ENCODE measurements at regions not wholly inside any gene's neighbourhood (a gene's known extent, or its start where the extent isn't known, plus 50 kb on each side); places are given as distances from the start of the nearest gene placed in this dataset.

DNA sequence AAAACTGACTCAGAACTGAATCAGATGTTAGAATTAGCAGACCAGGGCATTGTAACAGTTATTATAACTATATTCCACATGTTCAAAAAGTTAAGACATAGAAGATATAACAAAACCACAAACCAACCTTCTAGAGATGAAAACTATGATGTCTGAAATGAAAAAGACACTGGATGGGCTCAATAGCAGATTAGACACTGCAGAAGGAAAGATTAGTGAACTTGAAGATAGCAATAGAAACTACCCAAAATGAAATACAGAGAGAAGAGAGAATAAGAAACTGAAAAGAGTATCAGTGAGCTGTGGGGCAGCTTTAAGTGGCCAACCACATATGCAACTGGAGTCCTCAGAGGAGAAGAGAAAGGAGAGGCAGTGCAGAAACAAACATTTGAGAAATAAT, 132.0 kb upstream of the ATP2B2 start:
- no peaks in the 10 kb centered on the region; the same call in 1 of the 2 replicates for H3K9me2 ChIP-seq (ENCODE audit: insufficient read depth)
- no peaks in the 10 kb centered on the region for H3K4me1 Mint-ChIP-seq
- ATAC-seq (no peak), DNase-seq (ENCODE audit: low spot score) (no peak)
- H3K79me2 ChIP-seq (replicated peaks; ENCODE audit: insufficient read depth): no peaks in the 10 kb centered on the region
- H4K20me1 ChIP-seq (replicated peaks; ENCODE audit: insufficient read depth): no peaks in the 10 kb centered on the region
- no peak overlapping the region for H3K27ac Mint-ChIP-seq
- no peaks in the 10 kb centered on the region for H3K36me3 Mint-ChIP-seq (ENCODE audit: low read depth)
- no peak overlapping the region for H3K27ac ChIP-seq (ENCODE audit: low read depth)
- H3K4me2 ChIP-seq: no peak overlapping the region
- H3K36me3 ChIP-seq (ENCODE audit: insufficient read depth): no peaks in the 10 kb centered on the region
- peaks cover 11% of the 10 kb centered on the region for H3K9me3 Mint-ChIP-seq
- no peaks in the 10 kb centered on the region for H3K27me3 ChIP-seq (ENCODE audit: insufficient read depth)
- no peak overlapping the region for H3K4me3 Mint-ChIP-seq
- H3K4me1 ChIP-seq (ENCODE audit: insufficient read depth): no peaks in the 10 kb centered on the region
- H3K4me3 ChIP-seq: no peak overlapping the region
- TF ChIP-seq, protein P1, sequence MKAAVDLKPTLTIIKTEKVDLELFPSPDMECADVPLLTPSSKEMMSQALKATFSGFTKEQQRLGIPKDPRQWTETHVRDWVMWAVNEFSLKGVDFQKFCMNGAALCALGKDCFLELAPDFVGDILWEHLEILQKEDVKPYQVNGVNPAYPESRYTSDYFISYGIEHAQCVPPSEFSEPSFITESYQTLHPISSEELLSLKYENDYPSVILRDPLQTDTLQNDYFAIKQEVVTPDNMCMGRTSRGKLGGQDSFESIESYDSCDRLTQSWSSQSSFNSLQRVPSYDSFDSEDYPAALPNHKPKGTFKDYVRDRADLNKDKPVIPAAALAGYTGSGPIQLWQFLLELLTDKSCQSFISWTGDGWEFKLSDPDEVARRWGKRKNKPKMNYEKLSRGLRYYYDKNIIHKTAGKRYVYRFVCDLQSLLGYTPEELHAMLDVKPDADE (IDR thresholded peaks at IDR 0.05): no peak
- TF ChIP-seq EZH2phosphoT487 (IDR thresholded peaks at IDR 0.05; ENCODE audit: unreplicated experiment) (no peak), EZH2 (IDR thresholded peaks at IDR 0.05; ENCODE audit: low read depth, unreplicated experiment) (no peak), CREB1 (CRISPR knock-in tag; IDR thresholded peaks at IDR 0.05; ENCODE audit: low read depth) (no peak), NANOG (IDR thresholded peaks at IDR 0.05; ENCODE audit: borderline replicate concordance) (no peak), ZNF331 (CRISPR knock-in tag; IDR thresholded peaks at IDR 0.05; ENCODE audit: low read depth) (no peak), STAT1 (IDR thresholded peaks at IDR 0.05; ENCODE audit: unreplicated experiment) (no peak), POLR2AphosphoS5 (IDR thresholded peaks at IDR 0.05; ENCODE audit: low read depth) (no peak), JUNB (IDR thresholded peaks at IDR 0.05; ENCODE audit: unreplicated experiment) (no peak), ZNF114 (CRISPR knock-in tag; IDR thresholded peaks at IDR 0.05) (no peak)
- TF ChIP-seq, protein P2, sequence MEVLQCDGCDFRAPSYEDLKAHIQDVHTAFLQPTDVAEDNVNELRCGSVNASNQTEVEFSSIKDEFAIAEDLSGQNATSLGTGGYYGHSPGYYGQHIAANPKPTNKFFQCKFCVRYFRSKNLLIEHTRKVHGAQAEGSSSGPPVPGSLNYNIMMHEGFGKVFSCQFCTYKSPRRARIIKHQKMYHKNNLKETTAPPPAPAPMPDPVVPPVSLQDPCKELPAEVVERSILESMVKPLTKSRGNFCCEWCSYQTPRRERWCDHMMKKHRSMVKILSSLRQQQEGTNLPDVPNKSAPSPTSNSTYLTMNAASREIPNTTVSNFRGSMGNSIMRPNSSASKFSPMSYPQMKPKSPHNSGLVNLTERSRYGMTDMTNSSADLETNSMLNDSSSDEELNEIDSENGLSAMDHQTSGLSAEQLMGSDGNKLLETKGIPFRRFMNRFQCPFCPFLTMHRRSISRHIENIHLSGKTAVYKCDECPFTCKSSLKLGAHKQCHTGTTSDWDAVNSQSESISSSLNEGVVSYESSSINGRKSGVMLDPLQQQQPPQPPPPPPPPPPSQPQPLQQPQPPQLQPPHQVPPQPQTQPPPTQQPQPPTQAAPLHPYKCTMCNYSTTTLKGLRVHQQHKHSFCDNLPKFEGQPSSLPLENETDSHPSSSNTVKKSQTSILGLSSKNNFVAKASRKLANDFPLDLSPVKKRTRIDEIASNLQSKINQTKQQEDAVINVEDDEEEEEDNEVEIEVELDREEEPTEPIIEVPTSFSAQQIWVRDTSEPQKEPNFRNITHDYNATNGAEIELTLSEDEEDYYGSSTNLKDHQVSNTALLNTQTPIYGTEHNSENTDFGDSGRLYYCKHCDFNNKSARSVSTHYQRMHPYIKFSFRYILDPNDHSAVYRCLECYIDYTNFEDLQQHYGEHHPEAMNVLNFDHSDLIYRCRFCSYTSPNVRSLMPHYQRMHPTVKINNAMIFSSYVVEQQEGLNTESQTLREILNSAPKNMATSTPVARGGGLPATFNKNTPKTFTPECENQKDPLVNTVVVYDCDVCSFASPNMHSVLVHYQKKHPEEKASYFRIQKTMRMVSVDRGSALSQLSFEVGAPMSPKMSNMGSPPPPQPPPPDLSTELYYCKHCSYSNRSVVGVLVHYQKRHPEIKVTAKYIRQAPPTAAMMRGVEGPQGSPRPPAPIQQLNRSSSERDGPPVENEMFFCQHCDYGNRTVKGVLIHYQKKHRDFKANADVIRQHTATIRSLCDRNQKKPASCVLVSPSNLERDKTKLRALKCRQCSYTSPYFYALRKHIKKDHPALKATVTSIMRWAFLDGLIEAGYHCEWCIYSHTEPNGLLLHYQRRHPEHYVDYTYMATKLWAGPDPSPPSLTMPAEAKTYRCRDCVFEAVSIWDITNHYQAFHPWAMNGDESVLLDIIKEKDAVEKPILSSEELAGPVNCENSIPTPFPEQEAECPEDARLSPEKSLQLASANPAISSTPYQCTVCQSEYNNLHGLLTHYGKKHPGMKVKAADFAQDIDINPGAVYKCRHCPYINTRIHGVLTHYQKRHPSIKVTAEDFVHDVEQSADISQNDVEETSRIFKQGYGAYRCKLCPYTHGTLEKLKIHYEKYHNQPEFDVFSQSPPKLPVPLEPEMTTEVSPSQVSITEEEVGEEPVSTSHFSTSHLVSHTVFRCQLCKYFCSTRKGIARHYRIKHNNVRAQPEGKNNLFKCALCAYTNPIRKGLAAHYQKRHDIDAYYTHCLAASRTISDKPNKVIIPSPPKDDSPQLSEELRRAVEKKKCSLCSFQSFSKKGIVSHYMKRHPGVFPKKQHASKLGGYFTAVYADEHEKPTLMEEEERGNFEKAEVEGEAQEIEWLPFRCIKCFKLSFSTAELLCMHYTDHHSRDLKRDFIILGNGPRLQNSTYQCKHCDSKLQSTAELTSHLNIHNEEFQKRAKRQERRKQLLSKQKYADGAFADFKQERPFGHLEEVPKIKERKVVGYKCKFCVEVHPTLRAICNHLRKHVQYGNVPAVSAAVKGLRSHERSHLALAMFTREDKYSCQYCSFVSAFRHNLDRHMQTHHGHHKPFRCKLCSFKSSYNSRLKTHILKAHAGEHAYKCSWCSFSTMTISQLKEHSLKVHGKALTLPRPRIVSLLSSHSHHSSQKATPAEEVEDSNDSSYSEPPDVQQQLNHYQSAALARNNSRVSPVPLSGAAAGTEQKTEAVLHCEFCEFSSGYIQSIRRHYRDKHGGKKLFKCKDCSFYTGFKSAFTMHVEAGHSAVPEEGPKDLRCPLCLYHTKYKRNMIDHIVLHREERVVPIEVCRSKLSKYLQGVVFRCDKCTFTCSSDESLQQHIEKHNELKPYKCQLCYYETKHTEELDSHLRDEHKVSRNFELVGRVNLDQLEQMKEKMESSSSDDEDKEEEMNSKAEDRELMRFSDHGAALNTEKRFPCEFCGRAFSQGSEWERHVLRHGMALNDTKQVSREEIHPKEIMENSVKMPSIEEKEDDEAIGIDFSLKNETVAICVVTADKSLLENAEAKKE (CRISPR knock-in tag; IDR thresholded peaks at IDR 0.05): no peak
- TF ChIP-seq, protein P3, sequence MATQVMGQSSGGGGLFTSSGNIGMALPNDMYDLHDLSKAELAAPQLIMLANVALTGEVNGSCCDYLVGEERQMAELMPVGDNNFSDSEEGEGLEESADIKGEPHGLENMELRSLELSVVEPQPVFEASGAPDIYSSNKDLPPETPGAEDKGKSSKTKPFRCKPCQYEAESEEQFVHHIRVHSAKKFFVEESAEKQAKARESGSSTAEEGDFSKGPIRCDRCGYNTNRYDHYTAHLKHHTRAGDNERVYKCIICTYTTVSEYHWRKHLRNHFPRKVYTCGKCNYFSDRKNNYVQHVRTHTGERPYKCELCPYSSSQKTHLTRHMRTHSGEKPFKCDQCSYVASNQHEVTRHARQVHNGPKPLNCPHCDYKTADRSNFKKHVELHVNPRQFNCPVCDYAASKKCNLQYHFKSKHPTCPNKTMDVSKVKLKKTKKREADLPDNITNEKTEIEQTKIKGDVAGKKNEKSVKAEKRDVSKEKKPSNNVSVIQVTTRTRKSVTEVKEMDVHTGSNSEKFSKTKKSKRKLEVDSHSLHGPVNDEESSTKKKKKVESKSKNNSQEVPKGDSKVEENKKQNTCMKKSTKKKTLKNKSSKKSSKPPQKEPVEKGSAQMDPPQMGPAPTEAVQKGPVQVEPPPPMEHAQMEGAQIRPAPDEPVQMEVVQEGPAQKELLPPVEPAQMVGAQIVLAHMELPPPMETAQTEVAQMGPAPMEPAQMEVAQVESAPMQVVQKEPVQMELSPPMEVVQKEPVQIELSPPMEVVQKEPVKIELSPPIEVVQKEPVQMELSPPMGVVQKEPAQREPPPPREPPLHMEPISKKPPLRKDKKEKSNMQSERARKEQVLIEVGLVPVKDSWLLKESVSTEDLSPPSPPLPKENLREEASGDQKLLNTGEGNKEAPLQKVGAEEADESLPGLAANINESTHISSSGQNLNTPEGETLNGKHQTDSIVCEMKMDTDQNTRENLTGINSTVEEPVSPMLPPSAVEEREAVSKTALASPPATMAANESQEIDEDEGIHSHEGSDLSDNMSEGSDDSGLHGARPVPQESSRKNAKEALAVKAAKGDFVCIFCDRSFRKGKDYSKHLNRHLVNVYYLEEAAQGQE (IDR thresholded peaks at IDR 0.05; ENCODE audit: unreplicated experiment): no peak
- TF ChIP-seq, protein P4, sequence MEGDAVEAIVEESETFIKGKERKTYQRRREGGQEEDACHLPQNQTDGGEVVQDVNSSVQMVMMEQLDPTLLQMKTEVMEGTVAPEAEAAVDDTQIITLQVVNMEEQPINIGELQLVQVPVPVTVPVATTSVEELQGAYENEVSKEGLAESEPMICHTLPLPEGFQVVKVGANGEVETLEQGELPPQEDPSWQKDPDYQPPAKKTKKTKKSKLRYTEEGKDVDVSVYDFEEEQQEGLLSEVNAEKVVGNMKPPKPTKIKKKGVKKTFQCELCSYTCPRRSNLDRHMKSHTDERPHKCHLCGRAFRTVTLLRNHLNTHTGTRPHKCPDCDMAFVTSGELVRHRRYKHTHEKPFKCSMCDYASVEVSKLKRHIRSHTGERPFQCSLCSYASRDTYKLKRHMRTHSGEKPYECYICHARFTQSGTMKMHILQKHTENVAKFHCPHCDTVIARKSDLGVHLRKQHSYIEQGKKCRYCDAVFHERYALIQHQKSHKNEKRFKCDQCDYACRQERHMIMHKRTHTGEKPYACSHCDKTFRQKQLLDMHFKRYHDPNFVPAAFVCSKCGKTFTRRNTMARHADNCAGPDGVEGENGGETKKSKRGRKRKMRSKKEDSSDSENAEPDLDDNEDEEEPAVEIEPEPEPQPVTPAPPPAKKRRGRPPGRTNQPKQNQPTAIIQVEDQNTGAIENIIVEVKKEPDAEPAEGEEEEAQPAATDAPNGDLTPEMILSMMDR (conservative IDR thresholded peaks at IDR 0.05; ENCODE audit: low read depth in 2 of 2): no peak
- H3K27me3 Mint-ChIP-seq (ENCODE audit: insufficient read depth, low read depth, poor library complexity): peaks cover 2% of the 10 kb centered on the region
- H2AFZ ChIP-seq: no peak overlapping the region
- H3F3A ChIP-seq (replicated peaks; ENCODE audit: low read depth): no peaks in the 10 kb centered on the region
